Endothelial cell (in vitro differentiated cells): ENCODE measurements at regions not wholly inside any gene's neighbourhood (a gene's known extent, or its start where the extent isn't known, plus 50 kb on each side); places are given as distances from the start of the nearest gene placed in this dataset.

ENCODE experiments used
- DNase-seq: peaks from one replicate; pipeline ENCODE4 v3.0.0; 2021; ENCODE audit warnings: low spot score
- H3K27ac Mint-ChIP-seq: one replicate; pipeline ENCODE4 v1.8.0; 2021; ENCODE audit warnings: mixed read lengths, inconsistent platforms; ENCODE audit not compliant: unreplicated experiment
- H3K27me3 Mint-ChIP-seq: one replicate; pipeline ENCODE4 v1.8.0; 2021; ENCODE audit warnings: mild to moderate bottlenecking, moderate library complexity, mixed read lengths, inconsistent platforms; ENCODE audit not compliant: unreplicated experiment
- H3K36me3 Mint-ChIP-seq: one replicate; pipeline ENCODE4 v1.8.0; 2021; ENCODE audit warnings: mild to moderate bottlenecking, low read depth, mixed read lengths, inconsistent platforms; ENCODE audit not compliant: unreplicated experiment
- H3K4me1 Mint-ChIP-seq: one replicate; pipeline ENCODE4 v1.8.0; 2021; ENCODE audit warnings: mild to moderate bottlenecking, mixed read lengths, inconsistent platforms; ENCODE audit not compliant: unreplicated experiment
- H3K4me3 Mint-ChIP-seq: one replicate; pipeline ENCODE4 v1.8.0; 2021; ENCODE audit warnings: mild to moderate bottlenecking, mixed read lengths, inconsistent platforms; ENCODE audit not compliant: unreplicated experiment
- H3K9me3 Mint-ChIP-seq: one replicate; pipeline ENCODE4 v1.8.0; 2021; ENCODE audit warnings: mixed read lengths, inconsistent platforms; ENCODE audit not compliant: unreplicated experiment
- TF ChIP-seq, protein P1 (sequence below): fragments of 200-600 bp; sonication (generic); IDR thresholded peaks from one replicate; pipeline ENCODE4 v1.5.0; 2021; ENCODE audit warnings: antibody characterized with exemption; ENCODE audit not compliant: unreplicated experiment

GRCh38 chr20:52483382-52483781, 291.8 kb upstream of the ZFP64 start:
- H3K36me3 Mint-ChIP-seq, result no peaks in the 10 kb centered on the region
- H3K9me3 Mint-ChIP-seq, result no peaks in the 10 kb centered on the region
- no peak overlapping the region for H3K27ac Mint-ChIP-seq
- peaks cover 1% of the 10 kb centered on the region for H3K27me3 Mint-ChIP-seq
- TF ChIP-seq, protein P1, sequence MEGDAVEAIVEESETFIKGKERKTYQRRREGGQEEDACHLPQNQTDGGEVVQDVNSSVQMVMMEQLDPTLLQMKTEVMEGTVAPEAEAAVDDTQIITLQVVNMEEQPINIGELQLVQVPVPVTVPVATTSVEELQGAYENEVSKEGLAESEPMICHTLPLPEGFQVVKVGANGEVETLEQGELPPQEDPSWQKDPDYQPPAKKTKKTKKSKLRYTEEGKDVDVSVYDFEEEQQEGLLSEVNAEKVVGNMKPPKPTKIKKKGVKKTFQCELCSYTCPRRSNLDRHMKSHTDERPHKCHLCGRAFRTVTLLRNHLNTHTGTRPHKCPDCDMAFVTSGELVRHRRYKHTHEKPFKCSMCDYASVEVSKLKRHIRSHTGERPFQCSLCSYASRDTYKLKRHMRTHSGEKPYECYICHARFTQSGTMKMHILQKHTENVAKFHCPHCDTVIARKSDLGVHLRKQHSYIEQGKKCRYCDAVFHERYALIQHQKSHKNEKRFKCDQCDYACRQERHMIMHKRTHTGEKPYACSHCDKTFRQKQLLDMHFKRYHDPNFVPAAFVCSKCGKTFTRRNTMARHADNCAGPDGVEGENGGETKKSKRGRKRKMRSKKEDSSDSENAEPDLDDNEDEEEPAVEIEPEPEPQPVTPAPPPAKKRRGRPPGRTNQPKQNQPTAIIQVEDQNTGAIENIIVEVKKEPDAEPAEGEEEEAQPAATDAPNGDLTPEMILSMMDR, result no peak
- DNase-seq, result no peak
- peaks cover 10% of the 10 kb centered on the region for H3K4me1 Mint-ChIP-seq
- H3K4me3 Mint-ChIP-seq, result no peak overlapping the region

GRCh38 chr20:52482044-52482443, 290.5 kb upstream of the ZFP64 start:
- TF ChIP-seq, protein P1, result no peak
- Mint-ChIP-seq H3K4me3 (no peak overlapping the region), H3K36me3 (no peaks in the 10 kb centered on the region), H3K27me3 (peaks cover 1% of the 10 kb centered on the region), H3K27ac (no peak overlapping the region), H3K9me3 (no peaks in the 10 kb centered on the region), H3K4me1 (peaks cover 10% of the 10 kb centered on the region)
- DNase-seq, result no peak

- no peak for DNase-seq
- no peaks in the 10 kb centered on the region for H3K36me3 Mint-ChIP-seq
- H3K27ac Mint-ChIP-seq, result no peak overlapping the region
- H3K27me3 Mint-ChIP-seq, result peaks cover 1% of the 10 kb centered on the region
- H3K4me3 Mint-ChIP-seq, result no peak overlapping the region
- TF ChIP-seq, protein P1, result no peak
- H3K4me1 Mint-ChIP-seq, result peaks cover 10% of the 10 kb centered on the region
- no peaks in the 10 kb centered on the region for H3K9me3 Mint-ChIP-seq
These were observed 289.9 kb upstream of the ZFP64 start for GRCh38 chr20:52481443-52481842.

GRCh38 chr20:52476074-52476750, 284.6 kb upstream of the ZFP64 start:
- H3K27ac Mint-ChIP-seq, result no peak overlapping the region
- no peaks in the 10 kb centered on the region for H3K27me3 Mint-ChIP-seq
- no peak for DNase-seq
- H3K4me1 Mint-ChIP-seq, result no peaks in the 10 kb centered on the region
- no peaks in the 10 kb centered on the region for H3K9me3 Mint-ChIP-seq
- H3K4me3 Mint-ChIP-seq, result no peak overlapping the region
- H3K36me3 Mint-ChIP-seq, result no peaks in the 10 kb centered on the region
- TF ChIP-seq, protein P1, result no peak

GRCh38 chr20:52473186-52473585, 281.6 kb upstream of the ZFP64 start:
- H3K9me3 Mint-ChIP-seq, result no peaks in the 10 kb centered on the region
- no peaks in the 10 kb centered on the region for H3K4me1 Mint-ChIP-seq
- TF ChIP-seq, protein P1, result no peak
- no peaks in the 10 kb centered on the region for H3K27me3 Mint-ChIP-seq
- H3K27ac Mint-ChIP-seq, result no peak overlapping the region
- no peak for DNase-seq
- H3K4me3 Mint-ChIP-seq, result no peak overlapping the region
- no peaks in the 10 kb centered on the region for H3K36me3 Mint-ChIP-seq
